Activated T-cell treated with anti-CD3 and anti-CD28 coated beads, Interleukin-2, amount 50 U/mL, for 72 hours (primary cell): ENCODE measurements at regions not wholly inside any gene's neighbourhood (a gene's known extent, or its start where the extent isn't known, plus 50 kb on each side); places are given as distances from the start of the nearest gene placed in this dataset.
A peak's percentile ranks its signal among the peaks of the same experiment; 100 is the strongest.

Experiments used
- ATAC-seq, 2 donors: fragments of 150-1000 bp; cut with Tn5 transposase; replicated peaks in 1 of 2; 2 replicates each; pipeline ENCODE4 v1.10.0; 2021; ENCODE audit warnings: moderate library complexity in 2 of 2, mild to moderate bottlenecking in 1 of 2
- DNase-seq, 2 donors: peaks; one replicate each; pipeline ENCODE4 v3.0.0; 2021 to 2022; ENCODE audit warnings: mixed read lengths in 1 of 2
- H3K27ac Mint-ChIP-seq: one replicate; pipeline ENCODE4 v1.8.0; 2022; ENCODE audit warnings: mild to moderate bottlenecking, moderate library complexity, mixed read lengths
- H3K27me3 Mint-ChIP-seq: one replicate; pipeline ENCODE4 v1.8.0; 2022; ENCODE audit warnings: low read depth, mixed read lengths
- H3K36me3 Mint-ChIP-seq, 2 donors: one replicate each; pipeline ENCODE4 v1.8.0; 2022; ENCODE audit warnings: mixed read lengths in 2 of 2, mild to moderate bottlenecking in 1 of 2; ENCODE audit not compliant: insufficient read depth in 2 of 2
- H3K4me1 Mint-ChIP-seq: one replicate; pipeline ENCODE4 v1.8.0; 2022; ENCODE audit warnings: low read depth, mixed read lengths
- H3K4me3 Mint-ChIP-seq, 2 donors: one replicate each; pipeline ENCODE4 v1.8.0; 2022; ENCODE audit warnings: mild to moderate bottlenecking in 2 of 2, mixed read lengths in 2 of 2, moderate library complexity in 2 of 2
- H3K9me3 Mint-ChIP-seq, 2 donors: one replicate each; pipeline ENCODE4 v1.8.0; 2022; ENCODE audit warnings: mixed read lengths in 2 of 2

DNA sequence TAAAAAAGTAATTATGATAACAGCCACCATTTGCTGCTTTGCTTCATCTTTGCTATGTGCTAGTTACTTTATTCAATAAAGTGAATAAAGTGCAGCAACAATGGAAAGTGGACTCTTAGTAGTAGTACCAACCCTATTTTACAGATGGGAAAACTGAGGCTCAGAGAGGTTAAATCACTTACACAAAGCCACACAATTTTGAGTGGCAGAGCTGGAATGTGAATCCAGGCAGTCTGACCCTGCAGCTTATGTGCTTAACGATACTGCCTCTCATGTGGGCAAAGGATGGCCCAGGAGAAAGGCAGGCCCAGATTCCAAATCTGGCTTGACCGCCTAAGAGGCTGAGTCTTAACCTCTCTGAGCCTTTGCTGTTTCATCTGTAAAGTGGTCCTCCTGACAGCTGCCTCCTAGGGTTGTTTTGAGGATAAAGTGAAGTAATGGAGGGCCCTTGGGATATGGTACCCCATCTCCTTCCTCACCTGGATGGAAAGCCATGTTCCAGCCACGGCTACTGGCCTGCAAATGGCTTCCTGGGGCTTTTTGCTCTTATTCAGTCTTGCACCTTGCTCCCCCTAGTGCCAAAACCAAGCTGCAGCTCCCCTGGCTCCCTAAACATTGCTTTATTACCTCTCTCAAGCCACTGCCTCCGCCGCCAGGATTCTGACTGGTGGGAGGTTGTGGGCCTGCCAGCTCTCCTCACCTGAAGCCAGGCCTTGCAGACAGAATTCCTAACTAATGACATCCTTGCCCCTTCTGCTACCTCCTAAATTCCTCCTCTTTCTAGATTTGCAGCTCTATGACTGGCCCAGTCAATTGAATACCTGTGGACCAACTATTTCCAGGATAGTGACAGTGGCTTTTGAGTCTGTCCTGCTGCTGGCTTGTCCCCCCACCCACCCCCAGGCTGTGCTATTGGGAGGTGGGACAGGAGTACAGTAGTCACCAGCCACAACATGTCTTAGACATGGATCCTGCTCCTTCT is 283.3 kb upstream of the PWP1 start:
- ATAC-seq, result peak; percentile 70 to 81
- Mint-ChIP-seq H3K9me3 (no peaks in the 10 kb centered on the region), H3K27me3 (no peaks in the 10 kb centered on the region), H3K27ac (no peak overlapping the region), H3K36me3 (no peaks in the 10 kb centered on the region), H3K4me3 (no peak overlapping the region), H3K4me1 (peaks cover 50% of the 10 kb centered on the region)
- peak; percentile 66 to 72 for DNase-seq

DNA sequence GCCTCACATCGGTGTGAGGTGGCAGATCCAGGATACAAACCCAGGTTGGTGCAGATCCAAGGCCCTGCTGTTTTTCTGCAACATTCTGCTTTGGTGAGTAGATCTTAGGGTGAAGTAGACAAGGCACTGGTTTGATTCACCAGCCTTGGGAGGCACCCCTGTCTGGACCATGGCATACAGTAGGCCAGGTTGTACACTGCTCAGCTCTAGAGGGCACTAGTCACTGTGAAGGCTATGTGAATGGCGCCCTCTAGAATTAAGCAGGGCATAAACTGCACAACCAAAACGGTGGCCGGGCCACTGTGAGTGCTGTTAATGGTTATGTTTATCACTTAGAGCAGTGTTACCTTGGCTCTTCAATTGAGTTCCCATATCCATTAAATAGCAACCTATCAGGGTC is 280.6 kb upstream of the PWP1 start:
- Mint-ChIP-seq H3K4me3 (no peak overlapping the region), H3K9me3 (no peaks in the 10 kb centered on the region), H3K4me1 (peaks cover 36% of the 10 kb centered on the region), H3K27me3 (no peaks in the 10 kb centered on the region), H3K36me3 (no peaks in the 10 kb centered on the region), H3K27ac (no peak overlapping the region)
- peak; percentile 45 to 48 for DNase-seq
- peak; percentile 82 to 89 for ATAC-seq

DNA sequence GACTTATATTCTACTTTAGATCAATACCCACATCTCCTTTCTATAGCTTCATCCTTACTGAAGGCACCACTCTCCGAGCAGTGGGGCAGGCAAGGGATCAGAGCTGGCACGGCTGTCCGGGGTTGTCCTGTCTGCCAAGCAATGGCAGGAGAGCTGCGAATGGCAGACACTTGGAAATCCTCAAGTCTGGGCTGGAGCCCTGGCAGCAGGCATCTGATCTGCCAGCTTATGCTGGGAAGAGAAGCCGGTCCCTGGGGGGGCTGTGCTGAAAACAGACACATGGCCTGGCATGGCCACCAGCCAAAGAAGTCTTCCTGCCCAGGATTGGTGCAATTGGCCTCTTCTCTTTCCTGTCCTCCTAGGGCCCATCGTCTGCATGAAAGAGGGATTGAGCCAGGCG is 280.2 kb upstream of the PWP1 start:
- H3K4me3 Mint-ChIP-seq, result no peak overlapping the region
- DNase-seq (no peak), ATAC-seq (no peak)
- no peaks in the 10 kb centered on the region for H3K27me3 Mint-ChIP-seq
- peaks cover 31% of the 10 kb centered on the region for H3K4me1 Mint-ChIP-seq
- no peak overlapping the region for H3K27ac Mint-ChIP-seq
- no peaks in the 10 kb centered on the region for H3K9me3 Mint-ChIP-seq
- H3K36me3 Mint-ChIP-seq, result no peaks in the 10 kb centered on the region

DNA sequence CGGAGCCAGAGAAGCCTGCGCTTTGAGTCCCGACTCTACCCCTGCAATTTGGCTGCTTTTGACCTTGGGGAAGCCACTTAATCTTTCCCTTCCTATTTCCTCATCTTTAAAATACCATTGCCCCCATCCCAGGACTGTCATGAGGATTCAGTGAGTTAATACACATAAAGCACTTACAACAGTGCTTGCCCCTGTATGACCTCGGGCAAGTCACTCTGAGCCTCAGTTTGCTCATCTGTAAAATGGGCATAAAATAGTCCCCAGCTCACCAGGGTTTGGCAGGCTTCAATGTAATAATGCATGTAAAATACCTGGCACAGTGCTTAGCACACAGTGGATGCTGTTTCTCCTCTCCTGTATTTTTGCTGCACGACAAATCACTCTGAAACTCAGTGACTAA is 278.7 kb upstream of the PWP1 start:
- peaks cover 22% of the 10 kb centered on the region for H3K4me1 Mint-ChIP-seq
- no peaks in the 10 kb centered on the region for H3K27me3 Mint-ChIP-seq
- H3K27ac Mint-ChIP-seq, result no peak overlapping the region
- no peaks in the 10 kb centered on the region for H3K9me3 Mint-ChIP-seq
- DNase-seq, result no peak
- no peaks in the 10 kb centered on the region for H3K36me3 Mint-ChIP-seq
- ATAC-seq, result no peak
- no peak overlapping the region for H3K4me3 Mint-ChIP-seq

GRCh38 chr12:107411792-107412535 is 273.6 kb upstream of the PWP1 start:
- Mint-ChIP-seq H3K36me3 (no peaks in the 10 kb centered on the region), H3K4me1 (peaks cover 4% of the 10 kb centered on the region), H3K4me3 (no peak overlapping the region), H3K27me3 (no peaks in the 10 kb centered on the region), H3K27ac (no peak overlapping the region), H3K9me3 (no peaks in the 10 kb centered on the region)
- DNase-seq (no peak), ATAC-seq (no peak)

DNA sequence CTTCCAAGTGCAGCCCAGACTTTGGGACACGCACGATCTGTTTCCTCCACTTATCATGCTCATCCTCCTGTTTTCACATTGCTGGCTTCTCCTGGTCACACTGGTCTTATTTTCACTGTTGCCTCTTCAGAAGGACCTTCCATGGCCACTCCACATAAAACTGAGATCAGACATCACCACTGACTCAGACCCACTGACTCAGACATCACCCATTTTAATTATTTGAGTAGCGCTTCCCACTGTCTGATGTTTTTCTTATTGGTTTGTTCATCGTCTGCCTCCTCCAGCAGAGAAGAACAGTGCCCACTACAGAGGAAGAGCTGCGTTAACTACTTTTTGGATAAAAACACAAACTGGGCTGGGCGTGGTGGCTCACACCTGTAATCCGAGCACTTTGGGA is 270.5 kb upstream of the PWP1 start:
- no peak for ATAC-seq
- no peaks in the 10 kb centered on the region for H3K27me3 Mint-ChIP-seq
- H3K36me3 Mint-ChIP-seq, result peaks cover under 1 to 4% of the 10 kb centered on the region in 2 donors
- peaks cover 0 to 3% of the 10 kb centered on the region in 2 donors for H3K9me3 Mint-ChIP-seq
- no peak overlapping the region for H3K4me3 Mint-ChIP-seq
- no peak for DNase-seq
- no peak overlapping the region for H3K27ac Mint-ChIP-seq
- H3K4me1 Mint-ChIP-seq, result peaks cover 4% of the 10 kb centered on the region

DNA sequence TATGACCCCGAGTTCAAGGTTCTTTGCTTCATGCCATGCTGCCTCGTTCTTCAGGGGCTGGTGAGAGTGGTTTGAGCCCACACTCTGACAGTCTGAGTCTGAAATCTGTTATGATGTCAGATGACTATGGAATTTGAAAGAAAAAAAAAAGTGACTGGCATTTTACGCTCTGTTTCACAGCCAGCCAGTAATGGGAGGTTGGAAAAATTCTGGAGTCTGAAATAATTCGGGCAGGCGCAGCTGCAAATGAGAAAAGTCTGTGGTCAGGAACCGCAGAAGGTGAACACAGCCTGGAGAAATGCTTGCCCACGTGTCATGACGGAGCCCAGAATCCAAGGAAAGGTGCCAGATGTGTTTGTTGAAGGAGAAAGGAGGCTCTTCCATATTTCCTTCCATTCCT is 269.8 kb upstream of the PWP1 start:
- ATAC-seq, result no peak
- DNase-seq, result no peak
- H3K4me3 Mint-ChIP-seq, result no peak overlapping the region
- H3K9me3 Mint-ChIP-seq, result peaks cover 0 to 5% of the 10 kb centered on the region in 2 donors
- H3K4me1 Mint-ChIP-seq, result peaks cover 4% of the 10 kb centered on the region
- peaks cover 3 to 4% of the 10 kb centered on the region in 2 donors for H3K36me3 Mint-ChIP-seq
- H3K27ac Mint-ChIP-seq, result no peak overlapping the region
- no peaks in the 10 kb centered on the region for H3K27me3 Mint-ChIP-seq

GRCh38 chr12:107417004-107417403 is 268.6 kb upstream of the PWP1 start:
- ATAC-seq, result no peak
- peaks cover 0 to 5% of the 10 kb centered on the region in 2 donors for H3K9me3 Mint-ChIP-seq
- H3K4me3 Mint-ChIP-seq, result no peak overlapping the region
- peaks cover 3 to 4% of the 10 kb centered on the region in 2 donors for H3K36me3 Mint-ChIP-seq
- H3K27ac Mint-ChIP-seq, result no peak overlapping the region
- H3K4me1 Mint-ChIP-seq, result no peaks in the 10 kb centered on the region
- H3K27me3 Mint-ChIP-seq, result no peaks in the 10 kb centered on the region
- no peak for DNase-seq

GRCh38 chr12:107418981-107419380 is 266.6 kb upstream of the PWP1 start:
- Mint-ChIP-seq H3K27ac (no peak overlapping the region), H3K9me3 (peaks cover 0 to 5% of the 10 kb centered on the region in 2 donors), H3K27me3 (no peaks in the 10 kb centered on the region), H3K36me3 (peaks cover 3 to 4% of the 10 kb centered on the region in 2 donors), H3K4me1 (no peaks in the 10 kb centered on the region), H3K4me3 (no peak overlapping the region)
- no peak for ATAC-seq
- no peak for DNase-seq

DNA sequence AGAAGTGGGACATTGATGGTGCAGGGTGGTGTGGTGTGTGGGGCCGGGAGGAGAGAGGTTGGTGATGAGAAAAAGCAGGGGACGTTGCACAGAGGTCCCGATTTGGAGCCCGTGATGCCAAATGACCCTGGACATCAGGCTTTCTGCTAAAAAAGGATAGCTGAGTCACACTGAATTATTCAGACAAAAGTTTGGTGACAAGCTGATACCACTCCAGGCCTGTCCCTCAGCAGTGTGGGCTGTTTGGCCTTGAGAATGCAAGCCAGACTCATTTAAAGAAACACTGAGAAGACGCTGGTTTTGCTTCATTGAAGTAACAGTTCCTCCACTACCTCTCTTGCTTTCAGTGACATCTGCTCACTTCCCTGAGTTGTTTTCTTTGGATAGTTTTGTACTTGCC is 262.1 kb upstream of the PWP1 start:
- Mint-ChIP-seq H3K9me3 (peaks cover 0 to 10% of the 10 kb centered on the region in 2 donors), H3K4me3 (no peak overlapping the region), H3K4me1 (peaks cover 1% of the 10 kb centered on the region), H3K36me3 (peaks cover 4 to 5% of the 10 kb centered on the region in 2 donors), H3K27ac (no peak overlapping the region), H3K27me3 (no peaks in the 10 kb centered on the region)
- DNase-seq (no peak), ATAC-seq (no peak)

DNA sequence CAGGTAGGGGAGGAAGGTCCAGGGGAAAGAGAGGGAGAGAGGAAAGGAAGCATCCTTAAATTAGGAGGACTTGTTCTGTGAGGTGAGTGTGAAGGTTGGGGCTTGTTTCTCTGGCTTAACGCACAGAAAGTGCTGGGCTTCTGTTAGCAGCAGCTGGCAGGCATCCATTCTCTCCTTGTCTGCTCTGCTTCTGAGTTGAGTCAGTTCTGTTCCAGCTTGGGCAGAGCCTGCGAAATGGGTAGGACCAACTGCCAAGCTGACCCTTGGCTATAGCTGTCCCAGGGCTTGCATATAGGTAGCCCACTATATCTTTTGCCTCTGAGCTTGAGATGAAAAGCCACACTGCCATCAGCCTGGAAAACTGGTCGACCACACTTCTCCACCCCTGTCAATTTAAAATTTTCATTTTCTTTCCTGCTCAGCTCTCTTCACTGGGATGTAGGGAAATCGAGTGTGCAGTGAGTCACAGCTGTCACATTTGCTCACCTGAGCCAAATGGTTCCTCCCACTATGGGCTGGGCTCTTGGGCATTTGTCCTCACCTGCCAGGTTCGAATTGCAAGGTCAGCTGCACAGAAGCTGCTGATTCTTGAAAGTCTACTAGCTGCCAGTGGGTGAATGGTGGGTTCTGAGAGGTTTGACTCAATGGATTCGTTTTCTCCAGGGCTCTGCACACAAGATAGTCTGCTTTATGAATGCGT is 256.4 kb upstream of the PWP1 start:
- Mint-ChIP-seq H3K27ac (no peak overlapping the region), H3K4me1 (peaks cover 9% of the 10 kb centered on the region), H3K4me3 (no peak overlapping the region), H3K9me3 (peaks cover 0 to 5% of the 10 kb centered on the region in 2 donors), H3K27me3 (no peaks in the 10 kb centered on the region), H3K36me3 (peaks cover 0 to 2% of the 10 kb centered on the region in 2 donors)
- DNase-seq (no peak), ATAC-seq (no peak)

DNA sequence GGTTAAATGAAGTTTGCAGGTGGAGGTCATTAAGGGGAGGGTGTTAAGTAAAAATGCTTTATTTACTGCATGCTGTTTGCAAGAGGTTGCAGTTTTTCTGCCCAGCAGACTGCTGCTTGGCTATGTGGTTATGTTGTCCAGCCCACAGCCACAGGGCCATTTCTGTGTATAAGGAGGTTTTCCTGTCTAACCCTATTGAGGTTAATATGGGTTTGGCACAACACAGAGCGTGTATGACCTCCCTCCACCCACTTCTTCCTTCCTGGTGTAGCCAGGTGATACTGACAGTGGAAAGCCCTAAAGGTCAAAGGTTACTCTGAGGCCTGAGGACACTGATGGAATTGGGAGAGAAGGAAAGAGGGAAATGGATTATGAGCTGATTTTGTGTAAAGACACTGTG is 253.7 kb upstream of the PWP1 start:
- Mint-ChIP-seq H3K4me3 (no peak overlapping the region), H3K4me1 (peaks cover 9% of the 10 kb centered on the region), H3K27ac (no peak overlapping the region), H3K9me3 (peaks cover 0 to 2% of the 10 kb centered on the region in 2 donors), H3K27me3 (no peaks in the 10 kb centered on the region), H3K36me3 (peaks cover 0 to 2% of the 10 kb centered on the region in 2 donors)
- DNase-seq (no peak), ATAC-seq (peak in 1 of 2 donors; percentile 39)

GRCh38 chr12:107435072-107435471 is 250.5 kb upstream of the PWP1 start:
- peaks cover 16% of the 10 kb centered on the region for H3K4me1 Mint-ChIP-seq
- no peaks in the 10 kb centered on the region for H3K27me3 Mint-ChIP-seq
- H3K9me3 Mint-ChIP-seq, result no peaks in the 10 kb centered on the region
- ATAC-seq (no peak), DNase-seq (no peak)
- H3K27ac Mint-ChIP-seq, result no peak overlapping the region
- no peaks in the 10 kb centered on the region for H3K36me3 Mint-ChIP-seq
- H3K4me3 Mint-ChIP-seq, result no peak overlapping the region
